ENCODE measurements at regions not wholly inside any gene's neighbourhood (a gene's known extent, or its start where the extent isn't known, plus 50 kb on each side); places are given as distances from the start of the nearest gene placed in this dataset.

GRCh38 chr1:82454431-82454830 is 653.7 kb downstream of the ADGRL2 start:
- TF ChIP-seq NR2C2 (IDR thresholded peaks at IDR 0.05; ENCODE audit: borderline replicate concordance, control insufficient read depth, insufficient read length, low read depth), result no peak
- no peak for TF ChIP-seq CTCF (IDR thresholded peaks at IDR 0.05 in 2 of 3, conservative IDR thresholded peaks at IDR 0.05 in 1 of 3; ENCODE audit: control insufficient read depth in 2 of 3, extremely low read depth in 1 of 3, insufficient read depth in 1 of 3, low read depth in 3 of 3, low read length in 3 of 3)
